Mucosa of descending colon (tissue), 3 donors: ENCODE measurements at regions not wholly inside any gene's neighbourhood (a gene's known extent, or its start where the extent isn't known, plus 50 kb on each side); places are given as distances from the start of the nearest gene placed in this dataset.

ENCODE experiments used
- ATAC-seq: fragments of 200-7000 bp; cut with Tn5 transposase; one replicate; pipeline ENCODE4 v1.9.1; 2020; ENCODE audit warnings: mild to moderate bottlenecking, moderate library complexity
- DNase-seq, 3 donors: peaks; one replicate each; pipeline ENCODE4 v3.0.0-alpha.2; 2020
- H3K36me3 ChIP-seq: fragments of 200-600 bp; one replicate; pipeline ENCODE4 v1.8.0; 2021; ENCODE audit warnings: low read depth, mild to moderate bottlenecking
- H3K4me1 ChIP-seq: fragments of 200-600 bp; one replicate; pipeline ENCODE4 v1.8.0; 2021; ENCODE audit warnings: low read depth, mild to moderate bottlenecking
- H3K4me3 ChIP-seq: fragments of 200-600 bp; one replicate; pipeline ENCODE4 v1.8.0; 2021; ENCODE audit warnings: mild to moderate bottlenecking
- H3K9me3 ChIP-seq: fragments of 200-600 bp; one replicate; pipeline ENCODE4 v1.8.0; 2021; ENCODE audit warnings: mild to moderate bottlenecking
- intact Hi-C, 2 donors: fragments of 100-400 bp; cut with DNase I in 1 of 2; cut with micrococcal nuclease in 1 of 2; formaldehyde crosslinking; loops; one replicate each; pipeline versions ENCODE4 v1.11.0 to v1.11.1; 2022; cut with DNase I, micrococcal nuclease
- TF ChIP-seq, protein P1 (sequence below): fragments of 200-600 bp; IDR thresholded peaks from one replicate; pipeline ENCODE4 v1.8.0; 2022; ENCODE audit warnings: antibody characterized with exemption, mild to moderate bottlenecking
- donor health status: DM: no; HTN: no; CAD: no; lungs with moderate emphysema.
- donor health status: DM: no; HTN: no; CAD: no.
- donor health status: DM: no; HTN: yes; CAD: no.

- no peaks in the 10 kb centered on the region for H3K36me3 ChIP-seq
- no peak for DNase-seq
- intact Hi-C loops = no loop called here
- no peaks in the 10 kb centered on the region for H3K9me3 ChIP-seq
- no peaks in the 10 kb centered on the region for H3K4me1 ChIP-seq
- ATAC-seq = no peak
- H3K4me3 ChIP-seq = no peak overlapping the region
- TF ChIP-seq, protein P1, sequence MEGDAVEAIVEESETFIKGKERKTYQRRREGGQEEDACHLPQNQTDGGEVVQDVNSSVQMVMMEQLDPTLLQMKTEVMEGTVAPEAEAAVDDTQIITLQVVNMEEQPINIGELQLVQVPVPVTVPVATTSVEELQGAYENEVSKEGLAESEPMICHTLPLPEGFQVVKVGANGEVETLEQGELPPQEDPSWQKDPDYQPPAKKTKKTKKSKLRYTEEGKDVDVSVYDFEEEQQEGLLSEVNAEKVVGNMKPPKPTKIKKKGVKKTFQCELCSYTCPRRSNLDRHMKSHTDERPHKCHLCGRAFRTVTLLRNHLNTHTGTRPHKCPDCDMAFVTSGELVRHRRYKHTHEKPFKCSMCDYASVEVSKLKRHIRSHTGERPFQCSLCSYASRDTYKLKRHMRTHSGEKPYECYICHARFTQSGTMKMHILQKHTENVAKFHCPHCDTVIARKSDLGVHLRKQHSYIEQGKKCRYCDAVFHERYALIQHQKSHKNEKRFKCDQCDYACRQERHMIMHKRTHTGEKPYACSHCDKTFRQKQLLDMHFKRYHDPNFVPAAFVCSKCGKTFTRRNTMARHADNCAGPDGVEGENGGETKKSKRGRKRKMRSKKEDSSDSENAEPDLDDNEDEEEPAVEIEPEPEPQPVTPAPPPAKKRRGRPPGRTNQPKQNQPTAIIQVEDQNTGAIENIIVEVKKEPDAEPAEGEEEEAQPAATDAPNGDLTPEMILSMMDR = no peak
Measured at GRCh38 chr20:24064092-24064491, 75.5 kb upstream of the GGTLC1 start.

GRCh38 chr20:24063100-24063499 is 74.5 kb upstream of the GGTLC1 start:
- H3K36me3 ChIP-seq = no peaks in the 10 kb centered on the region
- no peak overlapping the region for H3K4me3 ChIP-seq
- no peaks in the 10 kb centered on the region for H3K4me1 ChIP-seq
- intact Hi-C loops = no loop called here
- H3K9me3 ChIP-seq = no peaks in the 10 kb centered on the region
- TF ChIP-seq, protein P1 = no peak
- ATAC-seq = no peak
- DNase-seq = no peak

DNA sequence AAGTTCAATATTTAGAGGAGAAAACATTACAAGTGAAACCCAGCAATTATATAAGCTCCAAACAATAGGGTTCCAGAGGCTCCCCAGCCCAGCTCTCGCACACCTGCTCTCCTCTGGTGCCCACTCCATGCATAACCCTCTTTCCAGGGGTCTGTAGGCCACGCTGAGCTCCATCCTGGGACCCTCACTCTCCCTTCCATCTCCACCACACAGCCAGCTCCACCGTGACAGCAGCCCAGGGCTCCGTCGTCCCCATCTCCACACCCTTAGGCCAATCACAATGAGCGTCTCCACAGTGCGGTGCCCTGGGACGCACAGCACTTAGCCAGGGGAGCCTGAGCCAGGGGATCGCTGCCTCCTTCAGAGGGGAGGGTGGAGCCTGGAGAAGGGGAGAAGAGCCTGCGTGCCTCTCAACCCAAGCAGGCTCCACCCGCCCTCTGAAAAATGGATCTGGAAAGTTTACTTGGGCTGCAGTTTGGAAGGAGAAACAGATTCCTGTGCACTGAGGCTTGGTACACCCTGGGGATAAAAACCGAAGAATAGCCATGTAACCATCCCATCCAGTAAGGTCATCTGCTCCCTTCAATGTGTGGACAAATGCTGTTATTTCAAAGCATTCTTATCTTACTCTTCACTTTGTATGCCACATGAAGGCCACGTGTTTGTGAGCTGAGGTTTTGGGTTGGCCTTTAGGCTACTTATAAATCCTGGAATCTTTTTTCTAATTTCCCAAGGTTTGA is 72.4 kb upstream of the GGTLC1 start:
- Histone ChIP-seq H3K9me3 (no peaks in the 10 kb centered on the region), H3K4me3 (no peak overlapping the region), H3K4me1 (no peaks in the 10 kb centered on the region), H3K36me3 (no peaks in the 10 kb centered on the region)
- TF ChIP-seq, protein P1 = no peak
- intact Hi-C loops = no loop called here
- ATAC-seq = no peak
- no peak for DNase-seq

- DNase-seq (no peak), ATAC-seq (no peak)
- intact Hi-C loops = no loop called here
- H3K4me3 ChIP-seq = no peak overlapping the region
- no peaks in the 10 kb centered on the region for H3K9me3 ChIP-seq
- H3K4me1 ChIP-seq = no peaks in the 10 kb centered on the region
- no peaks in the 10 kb centered on the region for H3K36me3 ChIP-seq
- TF ChIP-seq, protein P1 = no peak
Measured at GRCh38 chr20:24059174-24059573, 70.6 kb upstream of the GGTLC1 start.

DNA sequence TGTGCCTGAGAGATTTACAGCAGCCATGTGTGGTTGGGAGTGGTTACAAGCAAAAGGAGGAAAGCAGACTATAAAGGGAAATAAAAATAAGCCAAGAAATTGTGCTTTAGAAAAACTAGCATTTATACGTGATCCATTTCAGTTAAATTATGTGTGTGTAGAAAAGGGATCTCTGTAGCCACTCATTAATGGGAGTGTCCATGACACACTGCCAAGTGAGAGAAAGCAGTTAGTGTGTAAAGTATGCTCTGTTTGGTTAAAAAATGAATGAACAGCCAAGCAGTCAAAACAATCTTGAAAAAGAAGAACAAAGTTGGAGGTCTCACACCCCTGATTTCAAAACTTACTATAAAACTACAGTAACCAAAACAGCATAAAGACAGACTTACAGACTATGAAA is 67.9 kb upstream of the GGTLC1 start:
- DNase-seq (no peak), ATAC-seq (no peak)
- H3K4me1 ChIP-seq = no peaks in the 10 kb centered on the region
- intact Hi-C loops = no loop called here
- no peaks in the 10 kb centered on the region for H3K36me3 ChIP-seq
- H3K4me3 ChIP-seq = no peak overlapping the region
- TF ChIP-seq, protein P1 = no peak
- H3K9me3 ChIP-seq = no peaks in the 10 kb centered on the region
